OCI-LY1 (cell line): ENCODE measurements at regions not wholly inside any gene's neighbourhood (a gene's known extent, or its start where the extent isn't known, plus 50 kb on each side); places are given as distances from the start of the nearest gene placed in this dataset.

Source experiments
- EZH2 ChIP-seq: fragments of 200-600 bp; sonication (generic), shearing (Covaris generic); IDR thresholded peaks from 2 replicates; pipeline ENCODE4 v1.8.0; 2017; ENCODE audit warnings: borderline replicate concordance, mixed run types, mild to moderate bottlenecking, antibody characterized with exemption, low read length, moderate library complexity, mixed read lengths
- TF ChIP-seq, protein P1 (sequence below): fragments of 200-600 bp; sonication (generic), shearing (Covaris generic); IDR thresholded peaks from 2 replicates; pipeline ENCODE4 v1.5.1; 2017; ENCODE audit warnings: mild to moderate bottlenecking, antibody characterized with exemption, low read length, moderate library complexity, mixed read lengths

DNA sequence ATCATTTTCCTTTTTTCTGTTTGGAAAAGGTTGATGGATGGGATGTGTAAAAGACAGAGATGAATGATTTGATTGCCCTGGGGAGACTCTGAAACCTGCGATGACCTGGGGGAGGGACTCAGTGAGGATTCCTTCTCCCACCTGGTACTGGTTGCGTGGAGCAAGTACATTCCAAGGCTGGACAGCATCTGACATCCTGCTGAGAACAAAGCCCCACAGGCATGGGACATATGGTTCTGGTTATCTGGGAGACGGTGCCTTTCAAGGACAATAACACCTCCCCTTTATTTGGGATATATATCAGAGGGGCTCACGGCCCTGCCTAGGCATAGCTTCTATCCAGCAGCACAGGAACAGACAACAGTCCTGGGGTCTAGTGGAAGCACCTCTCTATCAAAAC lies 527.8 kb downstream of the METTL15 start:
- TF ChIP-seq, protein P1, sequence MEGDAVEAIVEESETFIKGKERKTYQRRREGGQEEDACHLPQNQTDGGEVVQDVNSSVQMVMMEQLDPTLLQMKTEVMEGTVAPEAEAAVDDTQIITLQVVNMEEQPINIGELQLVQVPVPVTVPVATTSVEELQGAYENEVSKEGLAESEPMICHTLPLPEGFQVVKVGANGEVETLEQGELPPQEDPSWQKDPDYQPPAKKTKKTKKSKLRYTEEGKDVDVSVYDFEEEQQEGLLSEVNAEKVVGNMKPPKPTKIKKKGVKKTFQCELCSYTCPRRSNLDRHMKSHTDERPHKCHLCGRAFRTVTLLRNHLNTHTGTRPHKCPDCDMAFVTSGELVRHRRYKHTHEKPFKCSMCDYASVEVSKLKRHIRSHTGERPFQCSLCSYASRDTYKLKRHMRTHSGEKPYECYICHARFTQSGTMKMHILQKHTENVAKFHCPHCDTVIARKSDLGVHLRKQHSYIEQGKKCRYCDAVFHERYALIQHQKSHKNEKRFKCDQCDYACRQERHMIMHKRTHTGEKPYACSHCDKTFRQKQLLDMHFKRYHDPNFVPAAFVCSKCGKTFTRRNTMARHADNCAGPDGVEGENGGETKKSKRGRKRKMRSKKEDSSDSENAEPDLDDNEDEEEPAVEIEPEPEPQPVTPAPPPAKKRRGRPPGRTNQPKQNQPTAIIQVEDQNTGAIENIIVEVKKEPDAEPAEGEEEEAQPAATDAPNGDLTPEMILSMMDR: no peak
- TF ChIP-seq EZH2: no peak
